ENCODE measurements at regions not wholly inside any gene's neighbourhood (a gene's known extent, or its start where the extent isn't known, plus 50 kb on each side); places are given as distances from the start of the nearest gene placed in this dataset.
"Not testable (repeated sequence)": the region's sequence is repeated elsewhere in the genome, so short reads cannot be mapped to it uniquely, and the experiment has no call there.

GRCh38 chr7:73918926-73919693 is 58.2 kb downstream of the TMEM270 start:
- DNase-seq = no peak

- DNase-seq = no peak
Measured at GRCh38 chr7:73919694-73920375, 58.9 kb downstream of the TMEM270 start.

GRCh38 chr7:73920406-73921134 is 59.6 kb downstream of the TMEM270 start:
- DNase-seq = no peak

- no peak for DNase-seq
Measured at GRCh38 chr7:73921623-73922528, 60.9 kb downstream of the TMEM270 start.

- not testable (repeated sequence) for DNase-seq
Measured at GRCh38 chr7:73928644-73929043, 67.7 kb downstream of the TMEM270 start.

GRCh38 chr7:73931502-73931901 is 70.5 kb downstream of the TMEM270 start:
- no peak for DNase-seq

GRCh38 chr7:73932364-73932763 is 71.4 kb downstream of the TMEM270 start:
- DNase-seq = no peak

- no peak for DNase-seq
Measured at GRCh38 chr7:73933091-73933490, 72.1 kb downstream of the TMEM270 start.

GRCh38 chr7:73936967-73937366 is 76.0 kb downstream of the TMEM270 start:
- no peak for DNase-seq

GRCh38 chr7:73937650-73938049 is 76.7 kb downstream of the TMEM270 start:
- not testable (repeated sequence) for DNase-seq

GRCh38 chr7:73939528-73939927 is 78.6 kb downstream of the TMEM270 start:
- no peak for DNase-seq

- DNase-seq = no peak
Measured at GRCh38 chr7:73940701-73941238, 79.8 kb downstream of the TMEM270 start.

GRCh38 chr7:73941836-73942551 is 81.0 kb downstream of the TMEM270 start:
- no peak for DNase-seq

GRCh38 chr7:73945022-73945421 is 83.0 kb upstream of the ELN start:
- DNase-seq = no peak

GRCh38 chr7:73948287-73948686 is 79.7 kb upstream of the ELN start:
- DNase-seq = no peak

- no peak for DNase-seq
Measured at GRCh38 chr7:73952266-73952665, 75.7 kb upstream of the ELN start.

- no peak for DNase-seq
Measured at GRCh38 chr7:73954181-73954580, 73.8 kb upstream of the ELN start.

GRCh38 chr7:73954861-73955260 is 73.1 kb upstream of the ELN start:
- DNase-seq = no peak

GRCh38 chr7:73960548-73960947 is 67.4 kb upstream of the ELN start:
- DNase-seq = no peak

- not testable (repeated sequence) for DNase-seq
Measured at GRCh38 chr7:73961991-73962390, 66.0 kb upstream of the ELN start.

- DNase-seq = no peak
Measured at GRCh38 chr7:73963252-73963822, 64.6 kb upstream of the ELN start.

Measured in NCI-H82 (cell line).